Caco-2 (cell line): ENCODE measurements at regions not wholly inside any gene's neighbourhood (a gene's known extent, or its start where the extent isn't known, plus 50 kb on each side); places are given as distances from the start of the nearest gene placed in this dataset.

ENCODE experiments used
- BruUV-seq: library from RNA; stranded (reverse); fragments of 400-500 nt; replicated peaks from 2 replicates; lab custom pipeline; 2021; lab: Mats Ljungman, UMichigan
- CTCF ChIA-PET: fragments of 300-600 bp; sonication (Branson Sonifier 250); formaldehyde crosslinking; loops from one replicate; lab custom pipeline; 2022; ENCODE audit warnings: antibody characterized with exemption; lab: Charles Lee
- POLR2A ChIA-PET: fragments of 300-600 bp; sonication (Branson Sonifier 250); formaldehyde crosslinking; loops from one replicate; lab custom pipeline; 2022; ENCODE audit warnings: antibody characterized with exemption; lab: Charles Lee
- DNase-seq, 2 experiments: peaks; one replicate each; pipeline versions ENCODE4 v3.0.0 to v3.0.0-alpha.2; 2020 to 2022
- H3K27me3 ChIP-seq: replicated peaks from 2 replicates; pipeline ENCODE4 v1.6.0; 2011; ENCODE audit warnings: low read length; ENCODE audit not compliant: control insufficient read depth, insufficient read depth
- H3K36me3 ChIP-seq: 2 replicates; pipeline ENCODE4 v1.5.1; 2011; ENCODE audit warnings: low read length; ENCODE audit not compliant: control insufficient read depth, insufficient read depth
- H3K4me1 ChIP-seq: fragments of 250-450 bp; sonication (Bioruptor Pico); 2 replicates; pipeline ENCODE4 v1.5.1; 2020; ENCODE audit warnings: mild to moderate bottlenecking
- H3K4me3 ChIP-seq: 2 replicates; pipeline ENCODE4 v1.5.1; 2011; ENCODE audit warnings: low read depth, mild to moderate bottlenecking, control low read depth, low read length
- H3K9me3 ChIP-seq: fragments of 250-450 bp; sonication (Bioruptor Pico); 2 replicates; pipeline ENCODE4 v1.5.1; 2020; ENCODE audit warnings: mild to moderate bottlenecking, moderate library complexity
- H3K27ac Mint-ChIP-seq: one replicate; pipeline ENCODE4 v1.8.0; 2022; ENCODE audit warnings: mixed read lengths; ENCODE audit not compliant: unreplicated experiment
- H3K27me3 Mint-ChIP-seq: one replicate; pipeline ENCODE4 v1.8.0; 2022; ENCODE audit warnings: mixed read lengths; ENCODE audit not compliant: insufficient read depth, unreplicated experiment
- H3K36me3 Mint-ChIP-seq: one replicate; pipeline ENCODE4 v1.8.0; 2022; ENCODE audit warnings: mild to moderate bottlenecking, mixed read lengths; ENCODE audit not compliant: insufficient read depth, unreplicated experiment
- H3K4me1 Mint-ChIP-seq: one replicate; pipeline ENCODE4 v1.8.0; 2022; ENCODE audit warnings: low read depth, mixed read lengths; ENCODE audit not compliant: unreplicated experiment
- H3K4me3 Mint-ChIP-seq: one replicate; pipeline ENCODE4 v1.8.0; 2022; ENCODE audit warnings: mild to moderate bottlenecking, moderate library complexity, mixed read lengths; ENCODE audit not compliant: unreplicated experiment
- H3K9me3 Mint-ChIP-seq: one replicate; pipeline ENCODE4 v1.8.0; 2022; ENCODE audit warnings: mixed read lengths; ENCODE audit not compliant: unreplicated experiment
- intact Hi-C: fragments of 100-400 bp; cut with micrococcal nuclease; formaldehyde crosslinking; loops from one replicate; pipeline ENCODE4 v1.10.0; 2022; ENCODE audit not compliant: unreplicated experiment
- TF ChIP-seq, protein P1 (sequence below), 2 experiments: fragments of 200-600 bp in 1 of 2; IDR thresholded peaks; 1 replicate in 1 of 2; 2 replicates in 1 of 2; pipeline versions ENCODE4 v1.5.1 to v1.8.0; 2011 to 2022; ENCODE audit warnings: antibody characterized with exemption in 1 of 2, control low read depth in 1 of 2, inconsistent platforms in 1 of 2, low read depth in 1 of 2, low read length in 1 of 2, mild to moderate bottlenecking in 1 of 2, moderate library complexity in 1 of 2; ENCODE audit not compliant: insufficient read depth in 1 of 2, severe bottlenecking in 1 of 2, unreplicated experiment in 1 of 2

DNA sequence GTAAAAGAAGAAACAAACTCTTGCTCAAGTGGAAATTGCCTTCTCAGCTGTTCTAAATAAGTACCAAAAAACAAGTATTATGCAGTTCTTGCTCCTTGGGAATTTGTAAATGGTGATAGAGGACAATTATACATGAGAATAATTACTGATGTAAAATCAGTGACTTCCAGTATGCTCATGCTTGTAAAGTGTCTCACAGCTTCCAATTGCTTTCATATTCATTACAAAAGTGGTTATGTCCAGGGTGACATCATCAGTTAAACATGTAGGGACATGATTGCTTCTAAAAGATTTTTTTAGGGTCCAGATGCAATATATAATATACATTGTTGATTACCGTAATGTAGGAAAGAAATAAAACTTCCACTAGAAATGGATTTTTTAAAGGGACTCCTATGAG lies 122.8 kb upstream of the B3GAT2 start:
- Histone ChIP-seq H3K9me3 (0 out of 2 replicates have a peak, but pooled peaks cover 2% of the 10 kb centered on the region), H3K27me3 (no peaks in the 10 kb centered on the region), H3K4me1 (no peaks in the 10 kb centered on the region), H3K4me3 (no peak overlapping the region), H3K36me3 (no peaks in the 10 kb centered on the region)
- H3K36me3 Mint-ChIP-seq, result no peaks in the 10 kb centered on the region
- H3K27ac Mint-ChIP-seq, result no peak overlapping the region
- TF ChIP-seq, protein P1, sequence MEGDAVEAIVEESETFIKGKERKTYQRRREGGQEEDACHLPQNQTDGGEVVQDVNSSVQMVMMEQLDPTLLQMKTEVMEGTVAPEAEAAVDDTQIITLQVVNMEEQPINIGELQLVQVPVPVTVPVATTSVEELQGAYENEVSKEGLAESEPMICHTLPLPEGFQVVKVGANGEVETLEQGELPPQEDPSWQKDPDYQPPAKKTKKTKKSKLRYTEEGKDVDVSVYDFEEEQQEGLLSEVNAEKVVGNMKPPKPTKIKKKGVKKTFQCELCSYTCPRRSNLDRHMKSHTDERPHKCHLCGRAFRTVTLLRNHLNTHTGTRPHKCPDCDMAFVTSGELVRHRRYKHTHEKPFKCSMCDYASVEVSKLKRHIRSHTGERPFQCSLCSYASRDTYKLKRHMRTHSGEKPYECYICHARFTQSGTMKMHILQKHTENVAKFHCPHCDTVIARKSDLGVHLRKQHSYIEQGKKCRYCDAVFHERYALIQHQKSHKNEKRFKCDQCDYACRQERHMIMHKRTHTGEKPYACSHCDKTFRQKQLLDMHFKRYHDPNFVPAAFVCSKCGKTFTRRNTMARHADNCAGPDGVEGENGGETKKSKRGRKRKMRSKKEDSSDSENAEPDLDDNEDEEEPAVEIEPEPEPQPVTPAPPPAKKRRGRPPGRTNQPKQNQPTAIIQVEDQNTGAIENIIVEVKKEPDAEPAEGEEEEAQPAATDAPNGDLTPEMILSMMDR (IDR thresholded peaks at IDR 0.05; ENCODE audit: insufficient read depth in 1 of 2, low read depth in 1 of 2, low read length in 1 of 2, severe bottlenecking in 1 of 2, unreplicated experiment in 1 of 2), result no peak
- H3K4me1 Mint-ChIP-seq, result no peaks in the 10 kb centered on the region
- BruUV-seq, result no TSS peak
- DNase-seq, result no peak
- no peaks in the 10 kb centered on the region for H3K9me3 Mint-ChIP-seq
- CTCF ChIA-PET, result no interaction called here
- POLR2A ChIA-PET, result no interaction called here
- no peak overlapping the region for H3K4me3 Mint-ChIP-seq
- intact Hi-C loops, result no loop called here
- peaks cover 22% of the 10 kb centered on the region for H3K27me3 Mint-ChIP-seq

- no peaks in the 10 kb centered on the region for H3K4me1 Mint-ChIP-seq
- POLR2A ChIA-PET, result no interaction called here
- intact Hi-C loops, result no loop called here
- no peaks in the 10 kb centered on the region for H3K9me3 Mint-ChIP-seq
- H3K27ac Mint-ChIP-seq, result no peak overlapping the region
- H3K4me3 Mint-ChIP-seq, result no peak overlapping the region
- H3K4me3 ChIP-seq, result no peak overlapping the region
- no peaks in the 10 kb centered on the region for H3K36me3 ChIP-seq
- no peaks in the 10 kb centered on the region for H3K4me1 ChIP-seq
- no peaks in the 10 kb centered on the region for H3K36me3 Mint-ChIP-seq
- no peaks in the 10 kb centered on the region for H3K27me3 ChIP-seq
- TF ChIP-seq, protein P1 (IDR thresholded peaks at IDR 0.05; ENCODE audit: insufficient read depth in 1 of 2, low read depth in 1 of 2, low read length in 1 of 2, severe bottlenecking in 1 of 2, unreplicated experiment in 1 of 2), result no peak
- CTCF ChIA-PET, result no interaction called here
- no TSS peak for BruUV-seq
- no peak for DNase-seq
- peaks cover 22% of the 10 kb centered on the region for H3K27me3 Mint-ChIP-seq
- 0 out of 2 replicates have a peak, but pooled peaks cover 2% of the 10 kb centered on the region for H3K9me3 ChIP-seq
Measured at GRCh38 chr6:71080133-71080532, 123.3 kb upstream of the B3GAT2 start.

GRCh38 chr6:71080826-71081225 lies 124.0 kb upstream of the B3GAT2 start:
- Histone ChIP-seq H3K27me3 (no peaks in the 10 kb centered on the region), H3K9me3 (0 out of 2 replicates have a peak, but pooled peaks cover 2% of the 10 kb centered on the region), H3K4me3 (no peak overlapping the region), H3K4me1 (no peaks in the 10 kb centered on the region), H3K36me3 (no peaks in the 10 kb centered on the region)
- no peak overlapping the region for H3K4me3 Mint-ChIP-seq
- no peak overlapping the region for H3K27ac Mint-ChIP-seq
- H3K9me3 Mint-ChIP-seq, result no peaks in the 10 kb centered on the region
- peaks cover 18% of the 10 kb centered on the region for H3K27me3 Mint-ChIP-seq
- CTCF ChIA-PET, result no interaction called here
- POLR2A ChIA-PET, result no interaction called here
- no TSS peak for BruUV-seq
- TF ChIP-seq, protein P1 (IDR thresholded peaks at IDR 0.05; ENCODE audit: insufficient read depth in 1 of 2, low read depth in 1 of 2, low read length in 1 of 2, severe bottlenecking in 1 of 2, unreplicated experiment in 1 of 2), result no peak
- no peaks in the 10 kb centered on the region for H3K36me3 Mint-ChIP-seq
- intact Hi-C loops, result no loop called here
- DNase-seq, result no peak
- no peaks in the 10 kb centered on the region for H3K4me1 Mint-ChIP-seq
